ENCODE measurements at regions not wholly inside any gene's neighbourhood (a gene's known extent, or its start where the extent isn't known, plus 50 kb on each side); places are given as distances from the start of the nearest gene placed in this dataset.

- DNase-seq (ENCODE audit: low read depth): no peak
Observed at GRCh38 chr18:60134806-60135205, 235.0 kb downstream of the PMAIP1 start.

GRCh38 chr18:60130284-60130683 lies 230.5 kb downstream of the PMAIP1 start:
- no peak for DNase-seq (ENCODE audit: low read depth)

GRCh38 chr18:60123031-60123430 lies 223.2 kb downstream of the PMAIP1 start:
- DNase-seq (ENCODE audit: low read depth): no peak

DNA sequence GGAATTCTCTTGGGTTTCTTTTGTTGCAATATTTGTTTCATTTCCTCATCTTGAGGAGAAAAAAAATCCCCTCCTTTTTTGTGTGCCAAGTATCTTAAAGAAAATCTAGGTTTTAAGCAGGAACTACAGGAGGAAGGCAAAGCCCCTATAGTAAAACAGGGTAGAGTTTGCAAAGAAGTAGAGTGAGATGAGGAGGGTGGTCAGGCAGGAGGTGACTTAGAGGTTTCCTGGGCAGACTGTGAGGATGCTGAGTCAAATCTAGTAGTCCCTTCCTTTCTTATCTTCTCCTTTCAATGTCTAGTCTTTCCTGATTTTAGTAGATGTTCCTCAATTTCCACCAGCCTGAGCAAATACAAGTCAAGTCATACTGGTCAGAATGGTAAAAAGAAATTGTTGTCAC lies 222.5 kb downstream of the PMAIP1 start:
- no peak for DNase-seq (ENCODE audit: low read depth)

- DNase-seq (ENCODE audit: low read depth): no peak
Observed at GRCh38 chr18:60120231-60120750, 220.5 kb downstream of the PMAIP1 start.

- no peak for DNase-seq (ENCODE audit: low read depth)
Observed at GRCh38 chr18:60117321-60117720, 217.5 kb downstream of the PMAIP1 start.

- no peak for DNase-seq (ENCODE audit: low read depth)
Observed at GRCh38 chr18:60113396-60113795, 213.6 kb downstream of the PMAIP1 start.

DNA sequence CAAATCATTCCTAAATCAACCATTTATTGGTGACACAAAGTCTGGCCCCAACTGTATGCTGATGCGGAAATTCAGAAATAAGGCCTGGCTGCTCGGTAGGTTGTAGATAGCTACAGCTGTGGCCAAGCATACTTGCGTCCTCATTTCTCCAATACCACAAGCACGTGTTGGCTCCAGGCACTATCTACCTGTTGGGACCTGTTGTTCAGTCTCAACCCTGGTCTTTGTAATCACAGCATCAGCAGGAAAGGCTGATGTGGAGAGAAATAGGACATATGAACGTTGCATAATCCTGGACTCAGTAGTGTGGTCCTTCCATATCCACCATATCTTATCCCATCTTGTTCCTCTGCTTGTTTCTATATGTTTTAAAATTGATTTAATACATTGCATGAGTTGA lies 212.6 kb downstream of the PMAIP1 start:
- no peak for DNase-seq (ENCODE audit: low read depth)

- DNase-seq (ENCODE audit: low read depth): no peak
Observed at GRCh38 chr18:60111525-60111924, 211.7 kb downstream of the PMAIP1 start.

DNA sequence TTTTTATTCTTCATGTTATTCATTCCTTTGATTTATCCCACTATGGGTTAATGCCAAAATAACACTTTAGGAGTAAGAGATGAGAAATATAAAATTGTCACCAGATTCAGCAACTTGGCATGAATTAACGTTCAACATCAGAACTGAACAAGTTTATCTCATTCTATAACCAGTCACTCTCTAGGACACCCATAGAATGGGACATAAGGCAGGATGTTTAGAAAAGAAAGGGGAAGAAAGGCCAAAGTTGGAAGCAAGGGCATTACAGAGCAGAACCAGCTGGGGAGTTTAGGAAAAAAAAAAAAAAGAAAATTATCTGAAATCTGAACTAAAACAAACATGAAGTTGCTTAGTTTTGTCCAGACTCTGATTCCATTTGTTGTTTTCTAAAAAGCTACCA lies 211.0 kb downstream of the PMAIP1 start:
- no peak for DNase-seq (ENCODE audit: low read depth)

- no peak for DNase-seq (ENCODE audit: low read depth)
Observed at GRCh38 chr18:60100778-60101177, 201.0 kb downstream of the PMAIP1 start.

DNA sequence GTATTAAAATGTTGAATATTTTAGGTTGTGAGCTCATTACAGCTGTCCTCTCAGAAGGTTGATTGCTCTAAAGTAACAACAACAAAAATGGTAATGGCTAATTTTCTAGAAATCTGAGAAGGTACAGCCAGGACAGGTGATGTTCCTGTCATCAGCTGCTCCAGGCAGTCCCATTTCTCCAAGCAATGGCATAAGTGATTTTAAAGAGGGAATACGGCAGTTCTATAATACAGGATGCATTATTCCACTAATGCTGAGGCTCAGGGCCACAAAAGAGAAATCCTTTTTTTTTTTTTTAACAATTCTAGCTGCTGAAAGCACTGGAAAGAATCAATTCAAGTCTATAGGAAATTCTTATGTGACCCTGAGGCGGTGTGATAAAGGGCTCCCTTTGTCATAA lies 199.9 kb downstream of the PMAIP1 start:
- DNase-seq (ENCODE audit: low read depth): no peak

DNA sequence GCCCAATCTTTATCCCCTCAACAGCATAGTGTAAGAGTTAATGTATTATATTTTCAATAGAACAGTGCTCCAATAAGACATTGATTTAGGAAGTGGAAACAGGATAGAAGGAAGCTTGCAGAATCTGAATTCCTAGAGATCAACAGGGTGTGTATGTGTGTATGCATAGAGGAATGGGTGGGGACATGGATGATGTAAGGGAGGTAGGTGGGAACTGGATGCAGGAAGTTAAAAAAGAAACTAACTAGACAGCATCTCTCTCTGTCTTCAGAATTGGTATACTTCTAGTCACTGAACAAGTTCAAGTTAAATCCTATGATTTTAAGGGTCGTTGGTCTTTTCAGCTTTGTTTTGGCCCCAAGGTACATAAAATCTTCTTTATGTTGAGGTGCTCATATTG lies 196.6 kb downstream of the PMAIP1 start:
- DNase-seq (ENCODE audit: low read depth): no peak

- DNase-seq (ENCODE audit: low read depth): no peak
Observed at GRCh38 chr18:60092073-60092472, 192.3 kb downstream of the PMAIP1 start.

- DNase-seq (ENCODE audit: low read depth): no peak
Observed at GRCh38 chr18:60090170-60090569, 190.4 kb downstream of the PMAIP1 start.

DNA sequence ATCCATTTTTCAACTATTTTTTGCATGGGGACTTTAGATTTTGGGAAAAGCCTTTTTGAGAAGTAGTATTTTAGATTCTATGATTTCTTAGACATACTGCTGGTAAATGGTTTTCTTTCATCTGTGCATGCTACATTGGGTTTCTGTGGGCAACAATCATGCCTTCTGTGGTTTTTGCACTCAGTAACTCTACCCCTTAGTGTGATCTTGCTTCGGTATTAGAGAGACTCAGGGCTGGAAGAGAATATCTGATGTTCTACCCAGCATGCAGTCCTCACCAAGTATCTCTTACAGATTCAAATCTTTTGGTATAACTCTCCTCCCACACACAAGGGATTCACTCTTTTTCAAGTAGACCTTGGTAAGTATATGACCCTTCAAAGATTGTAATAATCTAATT lies 183.0 kb downstream of the PMAIP1 start:
- DNase-seq (ENCODE audit: low read depth): no peak

- DNase-seq (ENCODE audit: low read depth): no peak
Observed at GRCh38 chr18:60082282-60082681, 182.5 kb downstream of the PMAIP1 start.

DNA sequence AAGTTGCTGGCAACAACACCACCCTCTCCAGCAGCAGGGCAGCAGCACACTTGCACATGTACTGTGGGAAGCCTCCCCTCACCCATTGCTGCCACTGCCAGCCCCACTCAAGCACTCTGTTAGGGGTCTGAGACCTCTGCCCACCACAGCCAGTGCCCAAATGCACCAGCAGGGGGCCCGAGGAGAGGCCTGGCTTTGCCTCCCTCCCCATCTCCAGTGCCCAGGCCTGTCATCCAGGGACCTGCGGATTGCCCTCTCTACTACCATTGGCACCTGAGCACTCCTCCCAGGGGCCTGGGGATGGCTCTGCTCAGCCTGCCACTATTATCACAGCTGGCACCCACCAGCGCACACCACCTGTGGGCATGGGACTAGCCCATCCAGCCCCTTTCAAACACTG lies 175.7 kb downstream of the PMAIP1 start:
- no peak for DNase-seq (ENCODE audit: low read depth)

- DNase-seq (ENCODE audit: low read depth): no peak
Observed at GRCh38 chr18:60070631-60071030, 170.8 kb downstream of the PMAIP1 start.

GRCh38 chr18:60069145-60069544 lies 169.3 kb downstream of the PMAIP1 start:
- DNase-seq (ENCODE audit: low read depth): no peak

- DNase-seq (ENCODE audit: low read depth): no peak
Observed at GRCh38 chr18:60067426-60068210, 167.8 kb downstream of the PMAIP1 start.

- no peak for DNase-seq (ENCODE audit: low read depth)
Observed at GRCh38 chr18:60066219-60066975, 166.6 kb downstream of the PMAIP1 start.

DNA sequence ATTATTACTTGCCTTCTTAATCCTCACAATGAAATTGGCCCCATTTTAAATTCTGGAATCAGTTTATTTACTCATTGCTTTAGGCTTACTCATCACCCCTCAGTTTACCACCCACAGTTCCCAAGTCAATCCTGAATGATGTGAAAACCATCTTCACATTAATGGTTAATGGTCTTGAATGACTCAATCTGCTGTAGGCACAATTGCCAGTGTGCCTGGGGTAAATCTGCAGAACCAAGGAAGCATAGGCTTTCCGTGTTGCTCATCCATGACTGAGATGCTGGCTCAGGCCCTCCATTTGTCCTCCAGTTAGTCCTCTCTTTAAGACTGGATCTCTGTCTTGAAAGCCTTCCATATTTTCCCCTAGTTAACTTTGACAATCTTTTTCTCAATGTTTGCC lies 164.5 kb downstream of the PMAIP1 start:
- no peak for DNase-seq (ENCODE audit: low read depth)
